ENCODE measurements at regions not wholly inside any gene's neighbourhood (a gene's known extent, or its start where the extent isn't known, plus 50 kb on each side); places are given as distances from the start of the nearest gene placed in this dataset.
"Not testable (repeated sequence)": the region's sequence is repeated elsewhere in the genome, so short reads cannot be mapped to it uniquely, and the experiment has no call there.

DNA sequence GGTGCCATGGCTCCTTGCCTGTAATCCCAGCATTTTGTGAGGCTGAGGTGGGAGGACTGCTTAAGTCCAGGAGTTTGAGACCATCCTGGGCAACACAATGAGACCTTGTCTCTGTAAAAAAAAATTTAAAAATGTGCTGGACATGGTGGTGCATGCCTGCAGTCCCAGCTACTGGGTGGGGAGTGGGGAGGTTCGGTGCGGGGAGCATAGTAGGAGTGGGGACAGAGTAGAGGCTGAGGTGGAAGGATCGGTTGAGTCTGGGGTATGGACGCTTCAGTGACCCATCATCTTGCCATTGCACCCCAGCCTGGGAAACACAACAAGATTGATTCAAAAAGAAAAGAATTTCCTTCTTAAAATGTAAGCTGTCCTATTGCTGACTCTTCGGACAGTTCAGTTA lies 1490.0 kb upstream of the GBE1 start:
- H3K9me3 ChIP-seq (ENCODE audit: insufficient read depth, low read depth, low read length) = no peaks in the 10 kb centered on the region
- H3K36me3 ChIP-seq (ENCODE audit: insufficient read depth, low read depth, low read length) = no peaks in the 10 kb centered on the region
- no peak overlapping the region for H3K27ac ChIP-seq (ENCODE audit: low read length)
- H3K9ac ChIP-seq (ENCODE audit: low read depth, low read length) = no peak overlapping the region
- H3K27me3 ChIP-seq (ENCODE audit: insufficient read depth, low read length) = no peaks in the 10 kb centered on the region
- H3K4me1 ChIP-seq (ENCODE audit: insufficient read depth, low read length) = no peaks in the 10 kb centered on the region
- H3K4me3 ChIP-seq (ENCODE audit: low read length) = no peak overlapping the region

DNA sequence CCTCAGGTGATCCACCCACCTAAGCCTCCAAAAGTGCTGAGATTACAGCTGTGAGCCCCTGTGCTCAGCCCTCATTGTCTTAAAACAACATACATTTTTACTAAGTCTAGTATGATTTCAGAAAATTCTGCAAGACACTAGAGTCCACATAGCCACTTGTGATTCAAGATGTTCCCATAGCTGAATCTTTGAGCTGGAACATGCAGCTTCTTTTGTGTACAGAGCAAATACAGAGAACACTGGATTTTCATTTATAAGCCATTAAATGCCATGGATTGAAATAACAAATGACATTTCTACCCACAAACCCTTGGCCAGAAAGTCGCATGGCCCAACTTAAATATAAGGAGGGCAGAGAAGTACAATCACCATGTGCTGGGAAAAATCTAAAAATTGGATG lies 1489.2 kb upstream of the GBE1 start:
- Histone ChIP-seq H3K9ac (ENCODE audit: low read depth, low read length) (no peak overlapping the region), H3K36me3 (ENCODE audit: insufficient read depth, low read depth, low read length) (no peaks in the 10 kb centered on the region), H3K27ac (ENCODE audit: low read length) (no peak overlapping the region), H3K4me3 (ENCODE audit: low read length) (no peak overlapping the region), H3K4me1 (ENCODE audit: insufficient read depth, low read length) (no peaks in the 10 kb centered on the region), H3K27me3 (ENCODE audit: insufficient read depth, low read length) (no peaks in the 10 kb centered on the region), H3K9me3 (ENCODE audit: insufficient read depth, low read depth, low read length) (no peaks in the 10 kb centered on the region)

DNA sequence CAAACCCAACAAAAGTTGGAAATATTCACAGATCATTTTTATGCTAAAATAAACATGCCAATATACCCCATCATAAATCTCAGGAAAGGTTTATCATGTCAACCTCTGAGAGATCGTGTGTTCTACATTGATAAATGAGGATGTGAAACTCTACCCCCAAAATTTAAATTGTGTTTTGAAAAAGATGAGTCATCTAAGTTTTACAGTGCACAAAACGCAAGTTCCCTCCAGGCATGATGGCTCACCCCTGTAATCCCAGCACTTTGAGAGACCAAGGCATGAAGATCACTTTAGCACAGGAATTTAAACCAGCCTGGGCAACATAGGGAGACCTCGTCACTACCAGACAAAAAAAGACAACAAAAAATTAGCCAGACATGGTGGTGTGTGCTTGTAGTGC lies 1487.0 kb upstream of the GBE1 start:
- Histone ChIP-seq H3K27ac (ENCODE audit: low read length) (no peak overlapping the region), H3K9me3 (ENCODE audit: insufficient read depth, low read depth, low read length) (no peaks in the 10 kb centered on the region), H3K4me1 (ENCODE audit: insufficient read depth, low read length) (no peaks in the 10 kb centered on the region), H3K9ac (ENCODE audit: low read depth, low read length) (no peak overlapping the region), H3K27me3 (ENCODE audit: insufficient read depth, low read length) (no peaks in the 10 kb centered on the region), H3K36me3 (ENCODE audit: insufficient read depth, low read depth, low read length) (no peaks in the 10 kb centered on the region), H3K4me3 (ENCODE audit: low read length) (no peak overlapping the region)

DNA sequence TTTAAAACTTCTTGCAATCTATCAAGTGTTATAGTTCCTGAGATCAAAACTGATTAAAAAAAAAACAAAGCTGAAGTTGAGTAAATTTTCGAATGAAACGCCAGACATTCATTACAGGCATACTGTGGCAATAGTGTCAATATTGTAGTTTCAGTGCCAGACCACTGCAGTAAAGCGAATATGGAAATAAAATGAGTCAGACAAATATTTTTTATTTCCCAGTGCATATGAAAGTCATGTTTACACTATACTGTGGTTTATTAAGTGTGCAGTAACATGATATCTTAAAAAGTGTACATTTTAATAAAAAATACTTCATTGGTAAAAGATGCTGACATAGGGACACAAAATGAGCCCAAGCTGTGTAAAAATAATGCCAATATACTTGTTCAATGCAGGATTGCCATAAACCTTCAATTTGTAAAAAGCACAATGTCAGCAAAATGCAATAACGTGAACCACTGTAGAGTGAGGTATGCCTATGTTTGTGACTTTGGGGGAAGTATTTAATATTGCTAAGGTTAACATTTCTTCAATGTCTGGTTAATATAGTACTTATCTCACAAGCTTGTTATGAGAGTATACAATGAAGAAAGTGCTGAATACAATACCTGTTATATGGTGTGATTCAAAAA lies 1473.9 kb upstream of the GBE1 start:
- Histone ChIP-seq H3K4me3 (ENCODE audit: low read length) (no peak overlapping the region), H3K36me3 (ENCODE audit: insufficient read depth, low read depth, low read length) (no peaks in the 10 kb centered on the region), H3K9me3 (ENCODE audit: insufficient read depth, low read depth, low read length) (no peaks in the 10 kb centered on the region), H3K9ac (ENCODE audit: low read depth, low read length) (no peak overlapping the region), H3K27ac (ENCODE audit: low read length) (no peak overlapping the region), H3K27me3 (ENCODE audit: insufficient read depth, low read length) (no peaks in the 10 kb centered on the region), H3K4me1 (ENCODE audit: insufficient read depth, low read length) (no peaks in the 10 kb centered on the region)

DNA sequence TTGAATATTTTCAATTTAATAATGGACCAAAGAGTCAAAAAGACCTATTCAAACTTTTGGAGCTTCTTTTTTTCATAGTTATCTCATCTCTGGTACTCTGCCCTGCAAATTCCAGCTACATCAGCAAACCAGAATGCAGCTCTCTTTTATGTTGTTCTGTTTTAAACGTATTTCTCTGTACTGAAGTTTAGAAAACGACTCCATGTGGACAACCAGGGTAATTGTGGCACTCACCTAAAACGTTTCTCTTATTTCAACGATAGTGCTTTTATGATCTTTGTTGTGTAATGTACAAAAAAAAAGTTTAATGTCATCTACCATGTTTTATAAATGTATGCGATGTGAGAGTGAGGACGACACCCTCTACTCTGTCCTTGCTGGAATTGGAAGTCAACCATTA lies 1472.3 kb upstream of the GBE1 start:
- no peak overlapping the region for H3K4me3 ChIP-seq (ENCODE audit: low read length)
- H3K4me1 ChIP-seq (ENCODE audit: insufficient read depth, low read length) = no peaks in the 10 kb centered on the region
- no peaks in the 10 kb centered on the region for H3K27me3 ChIP-seq (ENCODE audit: insufficient read depth, low read length)
- no peaks in the 10 kb centered on the region for H3K9me3 ChIP-seq (ENCODE audit: insufficient read depth, low read depth, low read length)
- H3K36me3 ChIP-seq (ENCODE audit: insufficient read depth, low read depth, low read length) = no peaks in the 10 kb centered on the region
- H3K9ac ChIP-seq (ENCODE audit: low read depth, low read length) = no peak overlapping the region
- H3K27ac ChIP-seq (ENCODE audit: low read length) = no peak overlapping the region

DNA sequence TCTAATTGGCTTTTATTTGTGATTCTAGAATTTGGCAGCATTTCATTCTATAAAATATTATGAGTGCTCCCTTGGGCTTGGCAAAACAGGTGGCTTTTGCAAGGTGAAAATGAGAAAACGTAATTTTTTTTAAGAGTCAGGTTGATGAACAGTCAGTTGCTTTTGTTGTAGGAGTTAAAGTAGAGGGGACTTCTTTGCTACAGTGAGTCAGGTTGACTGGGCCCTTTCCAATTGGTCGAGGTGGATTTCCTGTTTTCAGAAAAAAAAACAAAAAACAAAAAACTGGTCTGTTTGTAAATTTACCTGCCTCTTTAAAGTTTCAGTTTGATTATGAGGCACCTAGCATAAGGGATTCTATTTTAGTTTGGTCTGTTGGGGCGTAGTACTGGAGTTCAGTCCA lies 1469.4 kb upstream of the GBE1 start:
- H3K36me3 ChIP-seq (ENCODE audit: insufficient read depth, low read depth, low read length) = no peaks in the 10 kb centered on the region
- no peak overlapping the region for H3K9ac ChIP-seq (ENCODE audit: low read depth, low read length)
- H3K9me3 ChIP-seq (ENCODE audit: insufficient read depth, low read depth, low read length) = no peaks in the 10 kb centered on the region
- no peak overlapping the region for H3K27ac ChIP-seq (ENCODE audit: low read length)
- no peak overlapping the region for H3K4me3 ChIP-seq (ENCODE audit: low read length)
- no peaks in the 10 kb centered on the region for H3K4me1 ChIP-seq (ENCODE audit: insufficient read depth, low read length)
- no peaks in the 10 kb centered on the region for H3K27me3 ChIP-seq (ENCODE audit: insufficient read depth, low read length)

DNA sequence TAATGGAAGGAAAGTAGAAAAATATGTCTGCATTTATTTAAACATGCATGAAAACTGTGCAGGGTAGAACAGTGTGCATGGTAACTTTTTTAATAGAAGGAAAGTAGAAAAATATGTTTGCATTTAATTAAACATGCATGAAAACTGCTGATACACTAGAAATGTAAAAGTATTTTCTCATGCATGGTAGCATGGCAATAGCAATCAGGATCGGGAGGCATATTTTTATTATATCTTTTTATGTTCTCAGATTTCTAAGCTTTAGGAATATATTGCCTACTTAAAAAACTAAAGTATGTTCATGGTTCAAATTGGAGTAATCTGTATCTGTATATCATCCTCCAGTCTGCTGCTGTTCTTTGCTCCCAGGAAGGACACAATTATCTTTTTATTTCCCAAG lies 1468.9 kb upstream of the GBE1 start:
- no peaks in the 10 kb centered on the region for H3K4me1 ChIP-seq (ENCODE audit: insufficient read depth, low read length)
- no peaks in the 10 kb centered on the region for H3K9me3 ChIP-seq (ENCODE audit: insufficient read depth, low read depth, low read length)
- no peaks in the 10 kb centered on the region for H3K27me3 ChIP-seq (ENCODE audit: insufficient read depth, low read length)
- no peak overlapping the region for H3K27ac ChIP-seq (ENCODE audit: low read length)
- no peaks in the 10 kb centered on the region for H3K36me3 ChIP-seq (ENCODE audit: insufficient read depth, low read depth, low read length)
- no peak overlapping the region for H3K4me3 ChIP-seq (ENCODE audit: low read length)
- H3K9ac ChIP-seq (ENCODE audit: low read depth, low read length) = no peak overlapping the region

DNA sequence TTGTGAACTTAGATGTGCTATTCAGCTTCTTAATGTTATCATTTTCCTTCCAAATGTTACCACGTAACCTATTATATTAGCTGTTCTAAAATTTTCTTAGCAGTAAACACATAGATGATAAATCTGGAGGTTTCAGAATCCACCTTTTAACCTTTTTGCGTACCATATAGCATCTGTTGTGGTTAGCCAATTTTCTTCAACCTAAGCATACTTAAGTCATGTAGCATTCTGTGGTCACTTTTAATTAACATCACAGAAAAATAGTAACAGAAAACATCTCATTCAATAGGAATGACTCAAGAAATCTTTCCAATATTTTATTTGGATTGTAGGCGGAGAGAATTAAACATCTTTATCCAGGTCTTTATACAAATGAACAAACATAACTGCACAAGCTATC lies 1465.3 kb upstream of the GBE1 start:
- no peak overlapping the region for H3K9ac ChIP-seq (ENCODE audit: low read depth, low read length)

DNA sequence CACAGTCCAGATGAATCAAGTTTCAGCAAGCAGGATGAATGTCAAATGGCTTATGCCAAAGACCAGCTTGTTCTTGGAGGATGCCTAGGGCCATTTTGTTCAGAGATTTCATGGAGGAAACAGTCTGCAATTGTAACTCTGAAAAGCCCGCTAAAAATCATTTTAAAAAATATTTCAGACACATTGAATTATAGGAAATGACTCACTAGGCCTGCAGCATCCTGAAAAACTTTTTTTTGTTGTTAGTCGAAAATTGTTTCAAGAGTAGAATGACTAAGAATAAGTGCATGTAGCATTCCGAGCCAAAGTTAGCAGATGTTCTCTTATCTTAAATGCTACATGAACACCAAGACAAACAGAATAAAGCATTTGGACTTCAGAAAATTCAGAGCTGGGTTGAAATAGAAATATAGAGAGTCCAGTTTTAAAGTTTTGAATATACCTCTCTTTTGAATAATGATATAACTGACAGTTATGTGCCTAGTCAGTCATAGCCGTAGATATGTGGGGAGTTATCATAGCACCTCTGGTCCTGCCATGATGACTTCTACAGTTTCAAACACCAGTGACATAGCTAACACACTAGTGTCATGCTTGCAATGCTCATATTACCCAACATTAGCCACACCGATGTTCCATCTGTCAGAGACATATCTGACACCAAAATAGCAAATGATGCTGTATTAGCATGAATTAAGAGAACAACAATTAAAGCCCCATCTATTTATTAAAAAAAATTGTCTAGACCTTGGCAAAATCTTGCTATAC lies 1462.8 kb upstream of the GBE1 start:
- no peaks in the 10 kb centered on the region for H3K4me1 ChIP-seq (ENCODE audit: insufficient read depth, low read length)
- no peak overlapping the region for H3K9ac ChIP-seq (ENCODE audit: low read depth, low read length)
- no peak overlapping the region for H3K4me3 ChIP-seq (ENCODE audit: low read length)
- no peaks in the 10 kb centered on the region for H3K9me3 ChIP-seq (ENCODE audit: insufficient read depth, low read depth, low read length)
- no peak overlapping the region for H3K27ac ChIP-seq (ENCODE audit: low read length)
- H3K36me3 ChIP-seq (ENCODE audit: insufficient read depth, low read depth, low read length) = no peaks in the 10 kb centered on the region
- no peaks in the 10 kb centered on the region for H3K27me3 ChIP-seq (ENCODE audit: insufficient read depth, low read length)

More for the DNA sequence above, 1465.3 kb upstream of the GBE1 start:
- no peaks in the 10 kb centered on the region for H3K4me1 ChIP-seq (ENCODE audit: insufficient read depth, low read length)
- no peaks in the 10 kb centered on the region for H3K9me3 ChIP-seq (ENCODE audit: insufficient read depth, low read depth, low read length)
- H3K36me3 ChIP-seq (ENCODE audit: insufficient read depth, low read depth, low read length) = no peaks in the 10 kb centered on the region
- H3K4me3 ChIP-seq (ENCODE audit: low read length) = no peak overlapping the region
- no peaks in the 10 kb centered on the region for H3K27me3 ChIP-seq (ENCODE audit: insufficient read depth, low read length)
- no peak overlapping the region for H3K27ac ChIP-seq (ENCODE audit: low read length)

DNA sequence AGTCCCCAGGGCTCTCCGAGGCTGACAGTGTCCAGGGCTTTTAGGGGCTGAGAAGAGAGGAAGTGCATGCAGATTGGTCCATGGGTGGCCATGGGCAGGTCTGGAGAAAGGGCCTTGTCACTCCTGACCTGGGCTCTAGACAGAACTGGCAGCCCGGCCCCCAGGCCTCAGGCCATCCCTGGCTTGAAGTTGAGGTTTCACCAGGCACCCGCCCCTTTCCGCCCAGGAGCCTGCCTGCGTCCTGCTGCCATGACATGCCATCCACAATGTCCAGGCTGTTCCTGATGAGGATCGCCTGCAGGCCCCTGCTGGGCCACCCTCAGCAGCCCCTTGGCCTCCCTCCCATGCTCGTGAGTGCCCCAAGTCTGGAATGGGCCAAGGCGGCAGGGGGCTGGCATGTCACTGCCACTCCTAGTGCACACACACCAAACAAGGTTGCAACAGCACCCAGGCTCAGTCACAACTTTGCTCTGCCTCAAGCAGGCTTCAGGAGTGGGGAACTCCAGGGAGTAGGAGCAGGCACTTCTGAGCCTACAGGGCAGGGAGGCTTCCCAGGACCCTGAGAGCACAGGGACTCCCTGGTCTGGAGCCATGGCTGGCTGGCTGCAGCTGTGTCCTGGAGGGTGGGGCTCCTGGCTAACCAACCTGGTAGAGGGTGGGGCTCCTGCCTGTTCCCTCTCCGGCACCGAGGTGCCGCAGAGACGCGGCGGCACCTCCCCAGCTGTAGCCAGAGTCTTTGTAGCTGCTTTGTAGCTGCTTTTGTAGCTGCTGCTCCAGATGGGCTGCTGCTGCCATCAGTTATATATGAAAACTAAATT lies 1457.1 kb upstream of the GBE1 start:
- Histone ChIP-seq H3K4me1 (ENCODE audit: insufficient read depth, low read length) (no peaks in the 10 kb centered on the region), H3K4me3 (ENCODE audit: low read length) (no peak overlapping the region), H3K36me3 (ENCODE audit: insufficient read depth, low read depth, low read length) (no peaks in the 10 kb centered on the region), H3K9me3 (ENCODE audit: insufficient read depth, low read depth, low read length) (no peaks in the 10 kb centered on the region), H3K9ac (ENCODE audit: low read depth, low read length) (no peak overlapping the region), H3K27ac (ENCODE audit: low read length) (no peak overlapping the region), H3K27me3 (ENCODE audit: insufficient read depth, low read length) (no peaks in the 10 kb centered on the region)

DNA sequence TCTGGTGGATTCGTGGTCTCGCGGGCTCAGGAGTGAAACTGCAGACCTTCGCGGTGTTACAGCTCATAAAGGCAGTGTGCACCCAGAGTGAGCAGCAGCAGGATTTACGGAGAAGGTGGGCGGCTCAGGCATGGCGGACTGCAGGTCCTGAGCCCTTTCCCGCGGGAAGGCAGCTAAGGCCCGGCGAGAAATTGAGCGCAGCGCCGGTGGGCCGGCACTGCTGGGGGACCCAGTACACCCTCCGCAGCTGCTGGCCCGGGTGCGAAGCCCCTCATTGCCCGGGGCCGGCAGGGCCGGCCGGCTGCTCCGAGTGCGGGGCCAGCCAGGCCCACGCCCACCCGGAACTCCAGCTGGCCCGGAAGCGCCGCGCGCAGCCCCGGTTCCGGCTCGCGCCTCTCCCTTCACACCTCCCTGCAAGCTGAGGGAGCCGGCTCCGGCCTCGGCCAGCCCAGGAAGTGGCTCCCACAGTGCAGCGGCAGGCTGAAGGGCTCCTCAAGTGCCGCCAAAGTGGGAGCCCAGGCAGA lies 1456.2 kb upstream of the GBE1 start:
- not testable (repeated sequence) for H3K9ac ChIP-seq (ENCODE audit: low read depth, low read length); H3K9me3 ChIP-seq (ENCODE audit: insufficient read depth, low read depth, low read length); H3K27me3 ChIP-seq (ENCODE audit: insufficient read depth, low read length); H3K4me1 ChIP-seq (ENCODE audit: insufficient read depth, low read length); H3K27ac ChIP-seq (ENCODE audit: low read length); H3K36me3 ChIP-seq (ENCODE audit: insufficient read depth, low read depth, low read length); H3K4me3 ChIP-seq (ENCODE audit: low read length)
